ENCODE measurements at regions not wholly inside any gene's neighbourhood (a gene's known extent, or its start where the extent isn't known, plus 50 kb on each side); places are given as distances from the start of the nearest gene placed in this dataset.
"Not testable (repeated sequence)": the region's sequence is repeated elsewhere in the genome, so short reads cannot be mapped to it uniquely, and the experiment has no call there.

DNA sequence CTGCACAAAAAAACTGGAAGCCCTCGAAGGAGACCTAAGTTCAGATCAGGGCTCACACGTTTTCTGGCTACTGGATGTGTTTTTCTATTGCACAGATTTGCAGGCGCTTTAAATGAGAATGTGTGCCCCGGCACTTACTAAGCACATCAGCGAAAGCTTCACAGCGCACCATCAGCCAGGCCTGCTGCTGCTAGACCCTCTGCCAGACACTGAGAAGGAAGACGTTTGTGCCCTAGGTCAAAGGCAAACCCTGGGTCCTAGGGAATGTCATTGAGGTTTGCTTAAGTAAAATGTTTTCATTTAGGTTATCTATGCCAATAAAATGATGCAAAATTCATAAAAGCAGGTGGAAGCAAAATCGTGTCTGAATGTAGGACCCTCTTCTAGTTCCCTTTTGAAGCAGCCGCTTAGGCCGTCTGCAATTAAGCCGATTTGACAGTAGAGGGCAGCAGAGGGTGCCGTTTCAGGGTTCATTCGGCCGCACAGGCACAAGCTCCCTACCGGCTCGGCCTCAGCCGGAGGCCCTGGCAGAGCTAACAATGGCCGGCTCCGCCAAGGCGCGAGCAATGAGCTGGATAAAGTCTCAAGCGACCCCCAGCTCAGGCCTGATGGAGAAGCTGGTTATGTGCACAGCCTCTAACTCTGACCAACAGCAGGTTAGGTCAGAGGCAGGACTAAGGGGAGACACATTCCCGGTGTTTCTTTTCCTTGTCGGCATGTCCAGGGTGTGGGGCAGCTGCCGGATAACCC lies 107.2 kb upstream of the FOXA2 start:
- DNase-seq = peak; percentile 42

DNA sequence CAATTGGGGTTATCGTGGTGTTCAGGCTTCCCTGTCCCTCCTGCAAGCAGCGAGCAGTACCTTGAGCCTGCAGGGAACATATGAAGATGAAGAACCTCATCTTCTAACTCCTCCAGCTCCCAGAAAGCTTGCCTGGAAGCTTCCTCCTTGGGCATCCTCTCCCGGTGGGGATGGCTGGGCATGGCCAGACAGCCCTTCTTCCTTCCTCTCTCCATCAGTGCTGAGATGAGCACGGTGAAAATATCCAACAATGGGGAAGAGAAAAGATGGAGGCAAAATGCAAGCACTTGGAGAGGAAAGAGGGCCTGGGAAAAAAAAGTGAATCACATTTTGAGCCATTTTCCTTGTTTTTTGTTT lies 107.7 kb upstream of the FOXA2 start:
- DNase-seq = no peak

DNA sequence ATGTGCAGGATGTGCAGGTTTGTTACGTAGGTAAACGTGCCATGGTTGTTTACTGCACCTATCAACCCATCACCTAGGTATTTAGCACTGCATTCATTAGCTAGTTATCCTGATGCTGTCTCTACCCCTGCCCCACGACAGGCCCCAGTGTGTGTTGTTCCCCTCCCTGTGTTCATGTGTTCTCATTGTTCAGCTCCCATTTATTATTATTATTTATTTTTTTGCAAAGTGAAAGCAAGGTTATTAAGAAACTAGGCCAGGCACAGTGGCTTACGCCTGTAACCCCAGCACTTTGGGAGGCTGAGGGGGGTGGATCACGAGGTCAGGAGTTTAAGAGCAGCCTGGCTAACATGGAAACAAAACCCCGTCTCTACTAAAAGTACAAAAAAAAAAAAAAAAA lies 108.2 kb upstream of the FOXA2 start:
- DNase-seq = not testable (repeated sequence)

DNA sequence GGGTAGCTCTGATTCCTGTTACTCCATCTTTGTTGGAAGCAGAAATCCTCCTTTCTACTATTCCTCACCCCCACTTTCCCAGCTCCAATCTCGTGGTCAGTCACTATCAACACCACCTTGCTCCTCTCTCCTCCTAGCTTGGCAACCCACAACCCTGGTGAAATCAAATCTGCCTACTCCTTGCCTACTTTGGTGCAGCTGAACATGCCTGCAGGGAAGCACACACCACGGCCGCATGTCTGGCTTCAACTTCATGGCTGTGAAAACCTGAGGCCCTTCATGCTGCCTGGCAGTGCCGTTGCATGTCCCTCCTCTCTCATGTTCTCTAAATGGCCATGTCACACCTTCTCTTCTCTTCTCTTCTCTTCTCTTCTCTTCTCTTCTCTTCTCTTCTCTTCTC lies 112.4 kb upstream of the FOXA2 start:
- no peak for DNase-seq

DNA sequence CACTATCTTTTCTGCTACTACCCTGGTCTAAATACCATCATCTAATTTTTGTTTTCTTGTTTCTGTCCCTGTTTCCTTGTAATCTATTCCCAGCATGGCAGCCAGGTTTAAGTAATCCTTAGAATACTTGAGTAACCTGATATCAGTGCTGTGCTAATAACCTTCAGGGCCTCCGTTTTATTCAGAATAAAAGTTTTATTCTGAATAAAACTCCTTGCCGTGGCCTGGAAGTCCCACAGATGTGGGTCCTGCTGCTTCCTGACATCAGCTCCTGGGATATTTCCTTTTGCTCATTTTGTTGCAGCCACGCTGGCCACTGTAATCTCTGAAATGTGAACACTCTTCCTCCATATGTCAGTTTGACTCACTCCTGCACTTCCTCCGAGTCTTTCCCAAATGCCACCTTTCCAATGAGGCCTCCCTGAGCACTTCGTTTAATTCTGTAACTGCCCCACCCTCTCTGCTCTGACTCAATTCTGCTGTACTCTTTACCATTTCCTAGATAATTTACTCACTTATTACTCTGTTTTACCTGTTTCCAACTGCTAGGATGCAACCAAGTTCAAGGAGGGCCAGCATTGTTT lies 114.0 kb upstream of the FOXA2 start:
- no peak for DNase-seq

DNA sequence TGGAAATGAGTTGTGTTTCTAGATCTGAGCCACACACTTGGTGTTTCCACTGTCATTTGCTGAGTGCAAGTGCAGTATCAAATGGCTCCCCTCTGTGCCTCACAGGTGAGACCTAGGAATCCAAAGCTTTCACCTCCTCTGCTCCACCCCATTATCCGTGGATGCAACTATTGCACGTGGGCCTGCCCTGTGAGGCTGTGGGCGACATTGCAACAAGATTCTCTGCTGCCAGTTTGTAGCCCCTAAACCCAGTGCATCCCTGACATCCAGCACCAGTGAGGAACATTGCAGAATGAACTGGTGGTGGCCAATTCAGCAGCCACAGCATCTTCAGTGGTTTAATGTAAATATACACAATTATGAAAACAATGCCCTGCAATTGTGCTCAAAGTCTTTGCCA lies 115.0 kb upstream of the FOXA2 start:
- no peak for DNase-seq

DNA sequence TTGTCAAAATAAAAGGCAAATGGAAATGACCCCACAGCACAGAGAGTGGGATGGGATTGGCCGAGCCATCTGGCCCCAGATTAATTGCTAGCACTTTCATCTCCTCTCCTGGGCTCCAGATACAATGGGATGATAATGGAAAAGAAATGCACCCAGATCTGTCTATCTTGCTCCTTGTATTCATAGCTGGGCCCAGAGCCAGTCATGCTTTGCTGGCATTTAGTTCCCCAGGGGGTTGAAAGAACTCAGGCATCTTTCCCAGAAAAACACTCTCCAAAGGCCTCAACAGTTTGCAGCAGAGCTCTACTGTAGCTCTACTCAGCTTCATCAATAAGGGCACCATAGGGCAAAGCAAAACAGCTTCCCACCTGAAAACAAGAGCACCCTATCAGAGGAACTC lies 116.0 kb upstream of the FOXA2 start:
- no peak for DNase-seq

DNA sequence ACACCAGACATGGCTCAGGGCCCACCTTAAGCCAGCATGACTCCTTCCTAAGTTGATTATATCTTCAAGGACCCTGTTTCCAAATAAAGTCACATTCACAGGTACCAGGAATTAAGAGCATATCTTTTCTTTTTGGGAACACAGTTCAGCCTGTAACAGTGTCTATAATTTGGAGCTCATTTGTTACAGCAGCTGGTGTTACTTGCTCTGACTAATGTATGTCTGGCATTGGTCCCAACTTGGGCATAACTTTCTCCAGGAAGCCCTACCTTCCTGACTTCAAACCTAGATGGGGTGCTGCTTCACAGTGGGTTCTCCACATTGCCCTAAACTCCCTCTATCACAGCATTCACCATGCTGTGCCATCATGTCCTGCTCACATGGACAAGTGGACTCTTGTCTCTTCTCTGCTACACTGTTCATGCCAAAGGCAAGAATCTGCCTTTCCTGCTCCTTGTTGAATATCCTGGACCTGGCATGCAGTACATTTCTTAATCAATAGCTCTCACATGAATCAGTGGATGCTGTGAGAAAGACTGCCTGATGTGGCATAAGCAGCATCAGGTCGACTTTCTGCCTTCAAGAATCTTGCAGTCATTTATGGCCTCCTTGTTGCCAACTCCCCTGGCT lies 117.4 kb upstream of the FOXA2 start:
- DNase-seq = no peak

DNA sequence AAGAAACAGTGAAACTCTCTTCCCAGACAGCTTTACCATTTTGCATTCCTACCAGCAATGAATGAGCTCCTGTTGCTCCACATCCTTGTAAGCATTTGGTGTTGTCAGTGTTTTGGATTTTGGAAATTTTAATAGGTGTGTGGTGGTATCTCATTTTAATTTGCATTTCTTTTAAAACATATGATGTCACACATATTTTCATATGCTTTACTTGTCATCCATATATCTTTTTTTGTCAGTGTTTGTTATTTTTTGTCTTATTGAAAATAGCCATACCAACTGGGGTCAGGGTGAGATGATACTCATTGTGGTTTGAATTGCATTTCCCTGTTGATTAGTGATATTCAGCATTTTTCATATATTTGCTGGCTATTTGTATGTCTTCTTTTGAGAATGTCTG lies 119.5 kb upstream of the FOXA2 start:
- DNase-seq = no peak

DNA sequence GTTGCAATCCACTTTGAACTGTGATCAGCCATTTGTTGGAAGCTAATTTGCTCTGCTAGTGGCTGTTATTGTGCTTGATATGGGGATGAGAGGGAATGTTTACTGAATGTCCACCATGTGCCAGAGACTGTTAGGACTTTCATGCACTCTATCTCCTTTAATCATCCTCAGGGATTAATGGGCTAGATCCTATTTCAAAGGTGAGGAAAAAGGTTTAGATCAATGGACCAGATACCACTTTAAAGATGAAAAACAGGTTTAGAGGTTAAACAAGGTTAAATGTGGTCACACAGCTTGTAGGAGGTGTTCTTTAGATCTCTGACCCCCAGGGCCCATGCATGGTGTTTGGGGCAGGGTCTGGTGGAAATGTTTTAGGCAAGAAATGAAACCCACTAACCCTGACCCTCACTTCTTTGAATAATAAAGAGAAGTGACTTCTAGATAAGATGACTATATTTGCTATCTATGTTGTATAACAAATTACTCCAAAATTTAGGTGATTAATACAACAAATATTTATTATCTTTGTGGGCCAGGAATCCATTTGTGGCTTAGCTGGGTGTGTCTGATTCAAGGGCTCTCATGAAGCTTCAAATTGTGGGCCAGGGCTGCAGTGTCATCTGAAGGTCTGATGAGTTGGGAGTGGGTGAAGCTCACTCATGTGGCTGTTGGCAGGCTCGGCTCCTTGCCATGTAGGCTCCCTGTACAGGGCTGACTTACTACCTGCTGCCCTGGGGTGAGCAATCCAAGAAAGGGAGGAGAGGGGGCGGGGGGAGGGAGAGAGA lies 127.8 kb upstream of the FOXA2 start:
- DNase-seq = no peak

DNA sequence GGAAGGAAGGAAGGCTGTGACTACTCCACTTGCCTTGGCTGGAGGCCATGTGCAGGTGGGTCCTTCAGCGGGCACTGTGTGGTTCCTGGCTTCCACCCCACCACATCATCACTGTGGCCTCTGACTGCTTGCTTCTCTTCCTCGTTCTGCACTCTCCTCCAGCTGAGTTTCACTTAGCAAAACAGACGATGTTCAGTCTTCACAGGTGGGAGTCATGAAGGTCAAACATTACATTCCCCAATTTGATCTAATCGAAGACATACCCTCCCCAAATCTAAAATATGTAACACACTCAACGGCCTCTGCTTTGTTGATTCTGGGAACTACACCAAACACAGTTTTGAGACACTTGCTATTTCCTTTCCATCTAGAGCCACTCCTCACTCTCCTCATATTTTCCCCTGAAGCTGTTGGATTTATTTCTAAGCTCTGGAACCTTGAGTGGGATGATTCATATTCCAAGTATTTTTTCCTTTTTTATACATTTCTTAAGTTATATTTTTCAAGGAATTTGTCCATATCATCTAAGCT lies 132.5 kb upstream of the FOXA2 start:
- DNase-seq = no peak

DNA sequence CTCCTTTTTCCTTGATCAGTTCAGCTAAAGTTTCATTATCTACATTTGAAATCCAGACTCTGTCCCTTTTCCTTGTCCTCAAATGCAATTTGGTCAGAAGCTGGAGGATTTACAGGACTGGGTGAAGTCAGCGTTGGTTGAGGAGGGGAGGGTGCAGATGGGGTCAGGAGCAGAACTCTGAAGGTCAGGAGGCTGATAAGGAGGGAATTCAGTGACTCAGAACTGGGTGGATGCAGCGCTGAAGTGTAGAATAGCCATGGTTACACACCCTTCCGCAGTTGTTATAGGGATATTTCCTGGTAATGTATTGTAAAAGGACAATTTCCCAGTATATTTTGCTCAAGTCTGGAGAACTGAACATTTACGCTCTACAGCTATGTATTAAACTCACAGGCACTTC lies 133.1 kb upstream of the FOXA2 start:
- DNase-seq = no peak

DNA sequence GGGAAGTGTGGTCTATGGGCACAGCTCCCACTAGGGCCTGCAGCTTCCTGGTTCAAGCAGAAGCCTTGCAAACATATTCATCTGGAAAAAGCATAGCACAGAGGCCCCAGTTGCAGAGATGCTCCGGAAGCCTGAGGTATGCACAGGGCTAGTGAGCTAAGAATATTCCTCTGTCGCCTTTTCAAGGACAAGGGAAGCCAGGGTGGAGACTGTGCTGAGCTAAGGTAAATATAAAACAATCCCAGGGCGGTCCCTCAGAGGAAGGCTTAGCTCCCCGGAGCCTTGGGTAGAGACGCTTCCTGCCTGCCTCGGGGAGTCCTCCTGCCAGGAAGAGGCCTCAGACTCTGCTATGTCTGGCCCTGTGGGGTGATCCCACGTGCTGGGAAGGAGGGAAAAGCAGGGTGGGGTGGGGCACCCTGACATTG lies 134.8 kb upstream of the FOXA2 start:
- no peak for DNase-seq

DNA sequence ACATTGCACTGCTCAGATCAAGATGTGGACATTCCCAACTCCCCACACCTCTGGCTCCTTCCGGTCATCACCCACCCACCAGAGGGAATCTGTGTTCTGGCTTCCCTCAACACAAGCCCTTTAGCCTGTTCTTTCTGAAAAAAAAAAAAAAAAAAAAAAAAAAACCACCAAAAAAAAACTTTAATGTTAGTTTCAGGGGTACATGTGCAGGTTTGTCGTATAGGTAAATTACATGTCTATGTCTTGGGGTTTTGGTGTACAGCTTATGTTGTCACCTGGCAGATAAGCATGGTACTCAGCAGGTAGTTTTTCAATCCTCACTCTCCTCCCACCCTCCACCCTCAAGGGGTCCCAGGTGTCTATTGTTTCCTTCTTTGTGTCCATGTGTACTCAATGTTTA lies 135.8 kb upstream of the FOXA2 start:
- no peak for DNase-seq

DNA sequence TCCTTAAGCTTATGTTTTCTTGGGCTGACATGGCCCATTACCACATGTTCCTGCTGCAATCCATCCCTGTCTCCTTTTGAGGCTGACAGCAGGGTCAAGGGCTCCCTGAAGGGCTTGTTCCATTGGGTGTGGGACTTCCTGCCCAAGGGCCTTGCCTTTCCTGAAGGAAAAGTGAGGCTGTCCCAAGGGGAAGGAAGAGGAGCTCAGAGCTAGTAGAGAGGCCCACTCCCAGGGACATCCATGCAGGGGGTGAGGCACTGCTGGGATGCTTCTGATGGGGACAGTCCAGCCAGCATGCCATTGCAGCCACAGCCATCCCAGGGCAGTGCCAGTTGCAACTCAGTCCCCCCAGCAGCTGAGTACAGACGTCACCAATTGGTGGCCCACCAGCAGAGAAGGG lies 138.4 kb upstream of the FOXA2 start:
- DNase-seq = no peak

DNA sequence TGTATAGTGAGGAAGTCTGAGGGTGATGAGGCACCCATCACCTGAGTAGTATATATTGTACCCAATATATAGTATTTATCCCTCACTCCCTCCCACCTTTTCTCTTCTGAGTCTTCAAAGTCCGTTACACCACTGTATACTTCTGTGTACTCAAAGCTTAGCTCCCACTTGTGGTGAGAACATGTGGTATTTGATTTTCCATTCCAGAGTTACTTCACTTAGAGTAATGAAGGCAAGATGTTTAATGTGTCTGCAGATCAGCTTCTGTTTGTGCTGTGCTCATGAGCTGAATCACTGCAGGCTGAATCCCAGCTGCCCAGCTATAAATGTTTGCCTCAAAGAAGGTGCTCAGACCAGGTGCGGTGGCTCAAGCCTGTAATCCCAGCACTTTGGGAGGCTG lies 139.3 kb upstream of the FOXA2 start:
- no peak for DNase-seq

DNA sequence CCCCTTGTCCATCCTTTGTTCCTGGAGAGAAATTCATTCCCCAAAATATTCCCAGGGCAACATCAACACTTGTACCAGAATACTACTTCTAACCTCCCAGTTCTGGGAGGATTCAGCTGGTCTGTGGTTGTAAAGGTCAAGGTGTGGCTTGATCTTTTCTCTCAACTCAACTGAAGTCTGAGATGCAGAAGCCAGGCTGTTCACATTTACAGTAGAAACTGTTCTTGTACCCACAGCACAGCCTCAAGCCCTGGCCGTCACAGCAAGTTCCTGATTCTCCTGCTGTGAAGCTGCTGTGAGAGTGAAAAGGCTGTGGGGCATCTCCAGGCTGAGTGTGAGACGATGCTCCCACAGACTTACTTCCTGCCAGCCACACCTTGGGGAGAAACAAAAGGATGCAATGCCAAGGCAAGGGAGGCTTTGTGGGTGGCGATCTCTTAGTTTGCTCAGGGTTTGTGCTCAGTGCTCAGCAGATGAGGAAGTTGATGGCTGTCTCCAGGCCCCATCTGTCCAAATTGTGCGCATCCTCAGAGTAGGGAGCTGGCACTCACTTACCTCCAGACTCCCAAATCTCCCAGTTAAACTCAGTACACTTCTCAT lies 143.9 kb upstream of the FOXA2 start:
- DNase-seq = no peak

DNA sequence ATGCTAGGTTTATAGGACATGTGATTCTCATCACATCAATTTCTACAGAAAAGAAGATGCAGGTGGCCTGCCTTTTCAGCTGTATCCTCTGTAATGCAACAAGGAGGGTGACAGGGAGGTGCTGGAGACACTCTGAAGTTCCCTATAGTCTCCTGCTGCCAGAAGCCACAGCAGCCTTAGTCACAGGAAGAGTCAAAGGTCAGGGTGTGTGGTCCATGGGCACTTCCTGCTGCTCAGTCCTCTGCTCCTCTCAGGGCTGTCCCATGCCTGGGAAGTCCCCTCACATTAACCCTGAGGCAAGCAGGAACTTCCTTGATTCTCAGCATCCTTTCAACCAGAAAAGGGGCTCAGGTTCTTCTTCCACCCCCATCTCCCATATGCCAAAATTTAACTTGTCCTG lies 144.8 kb upstream of the FOXA2 start:
- no peak for DNase-seq

DNA sequence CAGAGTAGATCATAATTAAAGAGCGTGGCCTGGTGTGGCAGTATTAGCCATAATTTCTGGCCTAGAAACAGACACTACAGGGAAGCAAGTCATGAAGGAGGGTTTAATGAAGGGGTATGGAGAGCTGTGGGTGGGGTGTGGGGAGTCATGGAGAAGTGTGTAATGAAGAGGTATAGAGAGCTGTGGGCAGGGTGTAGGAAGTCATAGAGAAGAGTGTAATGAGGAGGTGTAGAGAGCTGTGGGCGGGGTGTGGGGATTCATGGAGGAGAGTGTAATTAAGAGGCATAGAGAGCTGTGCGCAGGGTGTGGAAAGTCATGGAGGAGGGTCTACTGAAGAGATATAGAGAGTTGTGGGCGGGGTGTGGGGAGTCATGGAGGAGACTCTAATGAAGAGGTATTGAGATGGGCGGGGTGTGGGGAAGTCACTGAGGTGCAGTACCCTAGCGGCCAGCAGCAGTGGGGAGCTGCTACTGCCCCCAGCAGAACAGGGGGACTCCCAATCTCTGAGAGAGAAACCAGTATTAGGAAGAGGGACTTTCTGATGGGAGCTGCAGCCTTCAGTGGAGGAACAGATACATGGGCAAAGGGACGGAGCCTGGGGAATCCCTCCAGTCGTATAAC lies 145.4 kb upstream of the FOXA2 start:
- no peak for DNase-seq

DNA sequence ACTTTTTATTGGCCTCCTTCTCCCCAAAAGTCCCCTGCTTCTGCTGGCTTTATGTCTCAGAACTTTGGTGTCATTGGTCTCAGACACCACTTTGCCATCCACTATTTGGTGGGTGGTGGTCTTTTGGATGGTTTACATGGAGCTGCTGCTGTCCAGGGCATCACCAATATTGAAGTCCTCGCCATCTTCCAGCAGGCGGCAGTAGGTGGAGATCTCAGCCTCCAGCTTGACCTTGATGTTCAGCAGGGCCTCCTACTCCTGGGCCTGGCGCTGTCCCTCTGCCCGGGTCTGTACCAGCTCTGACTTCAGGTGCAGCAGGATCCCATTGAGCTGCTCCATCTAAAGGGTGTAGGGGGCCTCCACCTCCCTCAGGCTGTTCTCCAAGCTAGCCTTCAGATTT lies 148.4 kb upstream of the FOXA2 start:
- no peak for DNase-seq

DNA sequence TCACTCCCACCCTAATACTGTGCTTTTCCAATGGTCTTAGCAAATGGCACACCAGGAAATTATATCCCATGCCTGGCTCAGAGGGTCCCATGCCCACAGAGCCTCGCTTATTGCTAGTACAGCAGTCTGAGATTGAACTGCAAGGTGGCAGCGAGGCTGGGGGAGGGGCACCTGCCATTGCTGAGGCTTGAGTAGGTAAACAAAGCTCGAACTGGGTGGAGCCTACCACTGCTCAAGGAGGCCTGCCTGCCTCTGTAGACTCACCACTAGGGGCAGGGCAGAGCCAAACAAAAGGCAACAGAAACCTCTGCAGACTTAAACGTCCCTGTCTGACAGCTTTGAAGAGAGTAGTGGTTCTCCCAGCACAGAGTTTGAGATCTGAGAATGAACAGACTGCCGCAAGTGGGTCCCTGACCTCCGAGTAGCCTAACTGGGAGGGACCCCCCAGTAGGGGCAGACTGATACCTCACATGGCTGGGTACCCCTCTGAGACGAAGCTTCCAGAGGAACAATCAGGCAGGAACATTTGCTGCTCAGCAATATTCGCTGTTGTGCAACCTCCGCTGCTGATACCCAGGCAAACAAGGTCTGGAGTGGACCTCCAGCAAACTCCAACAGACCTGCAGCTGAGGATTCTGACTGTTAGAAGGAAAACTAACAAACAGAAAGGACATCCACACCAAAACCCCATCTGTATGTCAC lies 150.7 kb upstream of the FOXA2 start:
- DNase-seq = not testable (repeated sequence)

DNA sequence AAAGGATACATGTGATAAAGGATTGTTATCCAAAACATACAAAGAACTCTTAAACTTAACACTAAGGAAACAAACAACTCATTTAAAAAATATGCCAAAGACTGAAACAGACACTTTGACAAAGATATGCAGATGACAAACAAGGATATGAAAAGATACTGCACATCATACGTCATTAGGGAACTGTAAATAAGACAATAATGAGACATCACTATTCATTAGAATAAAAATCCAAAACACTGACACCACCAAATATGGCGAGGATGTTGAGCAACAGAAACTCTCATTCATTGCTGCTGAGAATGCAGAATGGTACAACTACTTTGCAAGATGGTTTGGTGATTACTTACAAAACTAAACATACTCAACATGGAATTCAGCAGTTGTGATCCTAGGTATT lies 156.5 kb upstream of the FOXA2 start:
- DNase-seq = no peak
